K562 (cell line): ENCODE measurements at regions not wholly inside any gene's neighbourhood (a gene's known extent, or its start where the extent isn't known, plus 50 kb on each side); places are given as distances from the start of the nearest gene placed in this dataset.

Experiments used
- KDM2B ChIP-seq: fragments of 250-450 bp; sonication (Bioruptor Pico); IDR thresholded peaks from 2 replicates; pipeline ENCODE4 v1.8.0; 2021; ENCODE audit warnings: mild to moderate bottlenecking, moderate library complexity
- ZNF76 ChIP-seq: fragments of 250-450 bp; sonication (Bioruptor Pico); IDR thresholded peaks from 2 replicates; pipeline ENCODE4 v1.4.0; 2020; ENCODE audit warnings: mild to moderate bottlenecking, moderate library complexity, borderline replicate concordance
- TF ChIP-seq, protein P1 (sequence below), 2 experiments: fragments of 450-650 bp; IDR thresholded peaks; 2 replicates each; pipeline ENCODE4 v1.6.1; 2016; ENCODE audit warnings: mild to moderate bottlenecking in 2 of 2, borderline replicate concordance in 1 of 2, low read depth in 1 of 2, moderate library complexity in 1 of 2
- TF ChIP-seq, protein P2 (sequence below): sonication (generic); formaldehyde crosslinking; IDR thresholded peaks from 2 replicates; pipeline ENCODE4 v1.9.0; 2022; ENCODE audit warnings: mild to moderate bottlenecking, missing genetic modification reagents

DNA sequence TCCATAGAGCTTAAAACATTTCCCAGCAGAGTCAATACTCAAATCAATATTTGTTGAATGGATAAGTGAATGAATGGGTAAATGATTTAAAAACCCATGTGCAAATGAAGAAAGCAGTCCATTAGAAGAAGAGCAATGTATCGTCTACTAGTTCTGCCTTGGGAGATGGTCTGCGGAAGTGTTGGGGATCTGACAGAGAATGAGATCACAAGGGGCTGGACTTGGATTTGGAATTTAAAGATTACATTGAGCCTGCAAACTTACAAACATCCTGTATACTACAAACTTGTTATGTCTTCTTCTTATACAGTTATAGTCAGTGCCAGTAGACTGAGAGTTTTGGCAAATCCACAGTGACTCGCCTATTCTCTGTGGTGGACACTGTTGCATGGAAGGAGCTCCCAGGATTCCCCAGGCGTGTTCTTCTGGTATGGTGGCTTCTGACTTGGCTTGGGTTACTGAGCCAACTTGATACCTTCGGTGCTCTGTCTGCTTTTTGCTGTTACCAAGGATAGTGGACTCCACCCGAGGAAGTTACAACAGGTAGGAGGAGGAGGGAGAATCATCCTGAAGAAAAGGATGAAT, 163.3 kb upstream of the SERPINE2 start (continued):
- TF ChIP-seq, protein P1, sequence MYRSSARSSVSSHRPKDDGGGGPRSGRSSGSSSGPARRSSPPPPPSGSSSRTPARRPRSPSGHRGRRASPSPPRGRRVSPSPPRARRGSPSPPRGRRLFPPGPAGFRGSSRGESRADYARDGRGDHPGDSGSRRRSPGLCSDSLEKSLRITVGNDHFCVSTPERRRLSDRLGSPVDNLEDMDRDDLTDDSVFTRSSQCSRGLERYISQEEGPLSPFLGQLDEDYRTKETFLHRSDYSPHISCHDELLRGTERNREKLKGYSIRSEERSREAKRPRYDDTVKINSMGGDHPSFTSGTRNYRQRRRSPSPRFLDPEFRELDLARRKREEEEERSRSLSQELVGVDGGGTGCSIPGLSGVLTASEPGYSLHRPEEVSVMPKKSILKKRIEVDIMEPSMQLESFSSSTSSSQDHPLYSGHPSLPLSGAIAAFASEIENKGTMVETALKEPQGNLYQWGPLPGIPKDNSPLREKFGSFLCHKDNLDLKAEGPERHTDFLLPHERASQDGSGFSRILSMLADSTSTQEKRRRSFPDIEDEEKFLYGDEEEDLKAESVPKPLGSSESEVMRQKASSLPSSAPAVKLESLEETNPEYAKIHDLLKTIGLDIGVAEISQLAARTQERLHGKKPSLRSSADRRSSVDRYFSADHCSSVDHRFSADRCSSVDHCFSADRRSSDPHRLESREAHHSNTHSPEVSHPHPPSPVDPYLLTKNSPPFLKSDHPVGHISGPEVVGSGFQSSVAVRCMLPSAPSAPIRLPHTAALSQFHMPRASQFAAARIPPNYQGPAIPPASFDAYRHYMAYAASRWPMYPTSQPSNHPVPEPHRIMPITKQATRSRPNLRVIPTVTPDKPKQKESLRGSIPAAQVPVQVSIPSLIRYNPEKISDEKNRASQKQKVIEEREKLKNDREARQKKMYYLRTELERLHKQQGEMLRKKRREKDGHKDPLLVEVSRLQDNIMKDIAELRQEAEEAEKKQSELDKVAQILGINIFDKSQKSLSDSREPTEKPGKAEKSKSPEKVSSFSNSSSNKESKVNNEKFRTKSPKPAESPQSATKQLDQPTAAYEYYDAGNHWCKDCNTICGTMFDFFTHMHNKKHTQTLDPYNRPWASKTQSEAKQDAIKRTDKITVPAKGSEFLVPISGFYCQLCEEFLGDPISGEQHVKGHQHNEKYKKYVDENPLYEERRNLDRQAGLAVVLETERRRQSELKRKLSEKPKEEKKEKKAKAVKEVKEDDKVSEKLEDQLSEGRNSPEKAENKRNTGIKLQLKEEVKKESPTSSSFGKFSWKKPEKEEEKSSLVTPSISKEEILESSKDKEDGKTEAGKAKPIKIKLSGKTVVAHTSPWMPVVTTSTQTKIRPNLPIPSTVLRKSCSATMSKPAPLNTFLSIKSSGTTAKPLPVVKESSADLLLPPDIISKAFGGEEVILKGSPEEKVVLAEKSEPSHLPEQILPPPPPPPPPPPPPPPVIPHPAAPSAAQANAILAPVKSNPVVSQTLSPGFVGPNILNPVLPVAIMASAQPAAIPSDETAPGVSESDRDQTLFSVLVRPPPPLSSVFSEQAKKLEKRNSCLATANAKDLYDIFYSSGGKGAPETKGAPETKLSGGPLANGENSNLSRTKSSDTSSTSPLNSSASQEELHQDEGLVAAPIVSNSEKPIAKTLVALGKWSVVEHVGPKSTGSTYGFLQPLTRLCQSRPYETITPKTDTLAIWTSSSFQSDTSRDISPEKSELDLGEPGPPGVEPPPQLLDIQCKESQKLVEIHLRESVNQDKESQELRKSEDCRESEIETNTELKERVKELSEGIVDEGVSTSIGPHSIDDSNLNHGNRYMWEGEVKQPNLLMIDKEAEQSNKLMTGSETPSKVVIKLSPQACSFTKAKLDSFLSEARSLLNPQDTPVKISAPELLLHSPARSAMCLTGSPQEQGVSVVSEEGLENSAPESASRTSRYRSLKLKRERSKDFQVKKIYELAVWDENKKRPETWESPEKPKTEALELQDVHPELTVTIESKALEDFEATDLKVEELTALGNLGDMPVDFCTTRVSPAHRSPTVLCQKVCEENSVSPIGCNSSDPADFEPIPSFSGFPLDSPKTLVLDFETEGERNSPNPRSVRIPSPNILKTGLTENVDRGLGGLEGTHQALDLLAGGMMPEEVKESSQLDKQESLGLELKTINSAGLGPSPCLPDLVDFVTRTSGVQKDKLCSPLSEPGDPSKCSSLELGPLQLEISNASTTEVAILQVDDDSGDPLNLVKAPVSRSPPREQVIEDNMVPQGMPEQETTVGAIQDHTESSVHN (IDR thresholded peaks at IDR 0.05; ENCODE audit: borderline replicate concordance in 1 of 2, low read depth in 1 of 2) = no peak
- TF ChIP-seq, protein P2, sequence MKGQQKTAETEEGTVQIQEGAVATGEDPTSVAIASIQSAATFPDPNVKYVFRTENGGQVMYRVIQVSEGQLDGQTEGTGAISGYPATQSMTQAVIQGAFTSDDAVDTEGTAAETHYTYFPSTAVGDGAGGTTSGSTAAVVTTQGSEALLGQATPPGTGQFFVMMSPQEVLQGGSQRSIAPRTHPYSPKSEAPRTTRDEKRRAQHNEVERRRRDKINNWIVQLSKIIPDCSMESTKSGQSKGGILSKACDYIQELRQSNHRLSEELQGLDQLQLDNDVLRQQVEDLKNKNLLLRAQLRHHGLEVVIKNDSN (CRISPR knock-in tag) = no peak
- TF ChIP-seq KDM2B (CRISPR knock-in tag) = no peak
- TF ChIP-seq ZNF76 (CRISPR knock-in tag) = no peak
- TF ChIP-seq, all 486 proteins: peak for 0
